Kidney (tissue), 13 donors: ENCODE measurements at regions not wholly inside any gene's neighbourhood (a gene's known extent, or its start where the extent isn't known, plus 50 kb on each side); places are given as distances from the start of the nearest gene placed in this dataset.

Experiments used
- DNase-seq, 5 donors: peaks; one replicate each; pipeline ENCODE4 v3.0.0-alpha.2; 2013 to 2020
- FAIRE-seq: peaks from 2 replicates; lab custom pipeline; 2012; peaks lifted over from hg19 to GRCh38; lab: Jason Lieb, UNC
- H3K27ac ChIP-seq, 2 donors: one replicate each; pipeline ENCODE4 v1.7.0; 2013; ENCODE audit warnings: low read depth in 2 of 2, low read length in 2 of 2, inconsistent platforms in 1 of 2
- H3K27me3 ChIP-seq: one replicate; pipeline ENCODE4 v1.7.1; 2013; ENCODE audit warnings: low read length, inconsistent platforms; ENCODE audit not compliant: control insufficient read depth, insufficient read depth
- H3K36me3 ChIP-seq, 3 donors: one replicate each; pipeline versions ENCODE4 v1.7.0 to v1.7.1; 2013; ENCODE audit warnings: low read length in 3 of 3, control low read depth in 1 of 3, inconsistent platforms in 1 of 3; ENCODE audit not compliant: insufficient read depth in 3 of 3, control insufficient read depth in 2 of 3
- H3K4me1 ChIP-seq, 3 donors: one replicate each; pipeline versions ENCODE4 v1.7.0 to v1.7.1; 2013; ENCODE audit warnings: low read length in 3 of 3, inconsistent platforms in 1 of 3, low read depth in 1 of 3; ENCODE audit not compliant: control insufficient read depth in 2 of 3, insufficient read depth in 2 of 3
- H3K4me3 ChIP-seq, 3 donors: one replicate each; pipeline versions ENCODE4 v1.7.0 to v1.8.1; 2013; ENCODE audit warnings: low read length in 3 of 3, control low read depth in 1 of 3, inconsistent platforms in 1 of 3
- H3K9ac ChIP-seq, 3 donors: one replicate each; pipeline versions ENCODE4 v1.7.0 to v1.7.1; 2013; ENCODE audit warnings: low read length in 3 of 3, control low read depth in 1 of 3, inconsistent platforms in 1 of 3
- H3K9me3 ChIP-seq, 3 donors: one replicate each; pipeline versions ENCODE4 v1.7.0 to v1.7.1; 2013; ENCODE audit warnings: low read length in 3 of 3, control low read depth in 1 of 3, inconsistent platforms in 1 of 3; ENCODE audit not compliant: control insufficient read depth in 2 of 3, insufficient read depth in 1 of 3
- intact Hi-C: fragments of 100-400 bp; cut with DNase I; formaldehyde crosslinking; loops from one replicate; pipeline ENCODE4 v1.11.1; 2022
- TF ChIP-seq, protein P1 (sequence below): IDR thresholded peaks from 3 replicates; pipeline ENCODE4 v1.5.1; 2012; ENCODE audit warnings: mild to moderate bottlenecking, moderate library complexity, borderline replicate concordance; ENCODE audit not compliant: insufficient read depth; ENCODE audit errors: extremely low read depth
- donor health status: control.
- donor health status: control.
- donor health status: control.
- donor health status: control.
- donor health status: control.
- donor health status: DM: yes; HTN: yes; CAD: no.
- donor health status: Normal renal cell carcinoma (clear cell type).

DNA sequence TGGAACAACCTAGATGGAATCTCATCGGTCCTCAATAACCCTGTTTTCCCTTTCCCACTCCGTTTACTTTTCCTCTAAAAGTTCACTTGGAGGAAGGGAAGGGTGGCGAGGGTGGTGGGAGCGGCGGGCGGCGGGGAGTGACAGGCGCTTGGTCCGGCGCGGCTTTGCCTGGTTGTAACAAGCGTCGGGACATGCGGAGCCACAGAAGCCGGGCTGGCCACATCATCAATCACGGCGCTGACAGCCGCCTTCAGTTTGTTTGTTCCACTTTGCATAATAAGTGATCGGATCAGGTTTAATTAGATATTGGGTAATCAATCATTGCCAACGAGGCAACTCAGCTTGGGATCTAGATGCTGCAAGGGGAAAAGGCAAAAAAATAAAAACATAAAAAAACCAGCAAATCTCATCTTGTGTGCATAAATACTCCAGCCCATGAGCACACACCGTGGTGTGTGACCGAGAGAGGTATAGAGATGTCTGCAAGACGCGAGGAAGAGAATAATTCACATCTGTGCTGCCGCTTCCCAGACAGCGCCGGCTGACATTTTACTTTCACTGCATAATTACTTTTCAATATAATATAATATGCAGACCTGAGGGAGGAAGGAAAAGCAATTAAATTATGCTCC, 396.2 kb upstream of the IRX4 start:
- FAIRE-seq (no peak), DNase-seq (no peak)
- H3K9me3 ChIP-seq, result no peaks in the 10 kb centered on the region
- H3K4me3 ChIP-seq, result no peak overlapping the region
- no peak overlapping the region for H3K9ac ChIP-seq
- no peaks in the 10 kb centered on the region for H3K27me3 ChIP-seq
- H3K36me3 ChIP-seq, result no peaks in the 10 kb centered on the region
- no peak overlapping the region for H3K27ac ChIP-seq
- TF ChIP-seq, protein P1, sequence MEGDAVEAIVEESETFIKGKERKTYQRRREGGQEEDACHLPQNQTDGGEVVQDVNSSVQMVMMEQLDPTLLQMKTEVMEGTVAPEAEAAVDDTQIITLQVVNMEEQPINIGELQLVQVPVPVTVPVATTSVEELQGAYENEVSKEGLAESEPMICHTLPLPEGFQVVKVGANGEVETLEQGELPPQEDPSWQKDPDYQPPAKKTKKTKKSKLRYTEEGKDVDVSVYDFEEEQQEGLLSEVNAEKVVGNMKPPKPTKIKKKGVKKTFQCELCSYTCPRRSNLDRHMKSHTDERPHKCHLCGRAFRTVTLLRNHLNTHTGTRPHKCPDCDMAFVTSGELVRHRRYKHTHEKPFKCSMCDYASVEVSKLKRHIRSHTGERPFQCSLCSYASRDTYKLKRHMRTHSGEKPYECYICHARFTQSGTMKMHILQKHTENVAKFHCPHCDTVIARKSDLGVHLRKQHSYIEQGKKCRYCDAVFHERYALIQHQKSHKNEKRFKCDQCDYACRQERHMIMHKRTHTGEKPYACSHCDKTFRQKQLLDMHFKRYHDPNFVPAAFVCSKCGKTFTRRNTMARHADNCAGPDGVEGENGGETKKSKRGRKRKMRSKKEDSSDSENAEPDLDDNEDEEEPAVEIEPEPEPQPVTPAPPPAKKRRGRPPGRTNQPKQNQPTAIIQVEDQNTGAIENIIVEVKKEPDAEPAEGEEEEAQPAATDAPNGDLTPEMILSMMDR, result no peak
- intact Hi-C loops, result no loop called here
- H3K4me1 ChIP-seq, result no peaks in the 10 kb centered on the region

DNA sequence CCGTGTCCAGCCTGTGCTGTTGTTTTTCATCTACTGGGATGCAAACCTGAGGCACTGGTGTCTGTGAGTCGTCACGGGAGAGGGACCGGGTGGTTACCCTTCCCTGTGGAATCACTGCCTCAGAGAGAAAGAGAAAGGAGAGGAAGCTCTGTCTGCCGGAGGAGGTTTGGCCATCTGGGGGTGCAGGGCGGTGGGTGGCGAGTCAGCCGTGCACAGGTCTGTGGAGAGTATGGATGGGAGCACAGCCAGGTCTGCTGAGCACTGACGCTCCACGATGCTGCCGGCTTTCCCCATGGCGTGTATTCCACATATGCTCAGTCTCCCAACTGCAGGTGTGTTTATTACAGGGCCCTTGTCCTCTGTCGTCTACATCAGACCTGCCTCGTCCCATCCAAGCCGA, 395.2 kb upstream of the IRX4 start:
- Histone ChIP-seq H3K9ac (no peak overlapping the region), H3K36me3 (no peaks in the 10 kb centered on the region), H3K27ac (no peak overlapping the region), H3K27me3 (no peaks in the 10 kb centered on the region), H3K4me1 (no peaks in the 10 kb centered on the region), H3K9me3 (no peaks in the 10 kb centered on the region), H3K4me3 (no peak overlapping the region)
- TF ChIP-seq, protein P1, result no peak
- intact Hi-C loops, result no loop called here
- FAIRE-seq, result no peak
- no peak for DNase-seq

DNA sequence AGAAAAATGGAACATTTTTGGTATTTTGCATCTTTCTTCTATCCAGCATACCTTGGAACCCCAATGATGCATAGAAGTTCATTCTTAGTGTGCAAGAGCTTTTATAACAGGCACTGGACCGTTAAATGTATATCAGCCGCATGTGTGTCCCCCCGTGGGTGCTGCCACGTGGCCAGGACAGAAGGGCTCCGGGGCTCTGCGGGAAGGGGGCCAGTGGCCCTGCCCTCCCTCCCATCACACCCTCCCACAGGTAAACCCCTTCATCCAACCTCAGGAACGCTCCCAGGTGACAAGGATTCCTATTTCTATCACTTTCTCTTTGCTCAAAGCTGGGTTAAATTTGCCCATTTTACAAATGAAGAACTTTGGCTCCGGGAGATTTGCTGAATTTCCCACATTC, 393.4 kb upstream of the IRX4 start:
- no peak overlapping the region for H3K27ac ChIP-seq
- intact Hi-C loops, result no loop called here
- H3K4me3 ChIP-seq, result no peak overlapping the region
- FAIRE-seq (no peak), DNase-seq (no peak)
- no peaks in the 10 kb centered on the region for H3K36me3 ChIP-seq
- H3K9ac ChIP-seq, result no peak overlapping the region
- TF ChIP-seq, protein P1, result no peak
- H3K4me1 ChIP-seq, result no peaks in the 10 kb centered on the region
- H3K9me3 ChIP-seq, result no peaks in the 10 kb centered on the region
- no peaks in the 10 kb centered on the region for H3K27me3 ChIP-seq

DNA sequence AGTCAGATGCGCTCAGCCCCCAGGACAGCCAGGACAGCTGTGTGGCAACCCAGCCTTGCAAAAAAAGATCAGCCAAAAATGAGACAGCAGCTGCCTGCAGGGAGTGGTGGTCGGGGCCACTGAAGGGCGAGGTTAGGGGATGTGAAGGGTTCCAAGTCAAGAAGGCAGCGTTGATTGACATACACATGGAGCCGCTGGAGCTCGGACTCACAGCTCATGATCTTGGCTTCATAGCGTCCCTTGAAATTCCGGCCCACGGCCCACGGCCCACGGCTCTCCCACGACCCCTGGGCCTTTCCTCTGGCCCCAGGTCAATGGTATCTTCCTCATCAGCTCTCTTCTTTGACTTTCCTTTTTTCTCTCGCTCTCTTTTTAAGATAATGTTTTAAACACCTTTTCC, 390.0 kb upstream of the IRX4 start:
- TF ChIP-seq, protein P1, result no peak
- H3K4me3 ChIP-seq, result no peak overlapping the region
- H3K27ac ChIP-seq, result no peak overlapping the region
- intact Hi-C loops, result no loop called here
- FAIRE-seq (no peak), DNase-seq (no peak)
- no peaks in the 10 kb centered on the region for H3K9me3 ChIP-seq
- H3K27me3 ChIP-seq, result peaks cover 2% of the 10 kb centered on the region
- no peaks in the 10 kb centered on the region for H3K36me3 ChIP-seq
- no peak overlapping the region for H3K9ac ChIP-seq
- H3K4me1 ChIP-seq, result no peaks in the 10 kb centered on the region
